Limb (tissue), 2 donors: ENCODE measurements at regions not wholly inside any gene's neighbourhood (a gene's known extent, or its start where the extent isn't known, plus 50 kb on each side); places are given as distances from the start of the nearest gene placed in this dataset.
A peak's percentile ranks its signal among the peaks of the same experiment; 100 is the strongest.

Source experiments
- DNase-seq, 2 donors: peaks; one replicate each; pipeline ENCODE4 v3.0.0-alpha.2; 2016; ENCODE audit errors: extremely low spot score in 2 of 2

DNA sequence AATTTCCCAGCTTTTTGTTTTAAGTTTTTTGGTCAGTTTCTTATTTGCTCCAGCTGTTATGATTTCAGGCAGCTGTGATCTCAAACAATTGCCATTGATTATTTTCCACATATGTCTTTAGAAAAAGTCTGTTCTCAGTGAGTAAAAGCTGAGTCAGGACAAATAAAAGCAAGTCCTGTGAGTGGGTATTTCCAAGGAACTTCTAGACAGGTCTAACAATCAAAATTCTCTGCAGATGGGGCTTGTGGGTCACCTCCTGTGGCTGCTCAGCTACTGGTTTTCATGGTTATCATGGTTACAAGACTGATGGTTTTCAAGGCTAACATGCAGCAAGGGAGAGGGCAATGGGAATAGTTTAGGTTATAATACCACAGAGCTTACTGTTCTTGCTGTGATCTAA, 585.7 kb downstream of the LMO4 start:
- DNase-seq = no peak

DNA sequence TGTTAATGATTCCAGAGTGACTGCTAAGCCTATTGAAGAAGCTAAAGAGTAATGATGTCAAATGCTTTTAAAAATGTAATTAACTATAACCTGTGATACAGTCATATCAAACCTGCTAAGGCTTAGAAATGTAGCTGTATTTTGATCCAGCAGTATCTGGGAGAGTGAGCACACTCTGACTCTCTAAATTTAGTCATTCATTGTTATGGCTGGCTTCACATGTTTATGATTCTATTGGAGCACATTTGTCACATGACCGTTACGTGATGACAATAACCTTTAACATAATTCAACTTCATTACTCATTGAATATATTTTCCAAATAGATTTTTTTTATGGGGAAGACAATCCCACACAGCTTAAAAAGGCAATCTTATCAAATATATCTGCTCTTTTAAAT, 587.1 kb downstream of the LMO4 start:
- no peak for DNase-seq

DNA sequence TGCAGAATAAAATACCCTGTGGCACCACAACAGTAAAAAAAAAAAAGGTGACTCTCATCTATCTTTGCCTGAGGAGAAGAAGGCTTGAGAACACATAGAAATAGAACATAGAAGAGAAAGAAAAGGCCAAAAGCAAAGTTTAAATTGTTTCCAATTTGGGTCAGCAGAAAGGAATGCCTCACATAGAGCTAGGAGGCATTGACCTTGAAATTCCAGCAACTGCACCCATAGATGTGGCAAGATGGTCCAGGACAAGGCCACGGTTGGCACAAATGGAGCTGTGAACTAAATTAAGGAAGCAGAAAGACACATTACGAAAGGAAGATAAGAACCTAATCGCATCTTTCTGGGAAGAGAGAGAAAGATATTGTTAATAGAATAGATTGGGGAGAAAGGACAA, 588.3 kb downstream of the LMO4 start:
- no peak for DNase-seq

DNA sequence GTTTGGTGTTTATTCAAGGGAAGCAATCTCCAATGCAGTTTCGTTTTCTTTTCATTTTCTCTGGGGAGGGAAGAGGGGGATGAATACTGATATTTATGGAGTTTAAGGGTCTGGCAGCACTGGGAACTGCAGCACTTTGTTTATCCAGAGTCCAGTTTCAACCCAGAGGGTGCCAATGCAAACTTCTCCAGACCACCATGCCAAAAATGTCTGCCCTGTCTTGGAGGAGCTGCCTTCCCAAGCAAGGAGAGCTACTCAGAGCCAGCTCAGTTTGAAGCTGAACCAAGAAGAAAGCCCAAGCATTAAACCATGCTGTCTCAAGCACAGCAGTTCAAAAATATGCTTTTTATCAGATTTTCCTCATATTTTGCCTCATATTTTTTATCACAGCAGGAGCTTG, 589.7 kb downstream of the LMO4 start:
- DNase-seq = peak in 1 of 2 donors; percentile 15

DNA sequence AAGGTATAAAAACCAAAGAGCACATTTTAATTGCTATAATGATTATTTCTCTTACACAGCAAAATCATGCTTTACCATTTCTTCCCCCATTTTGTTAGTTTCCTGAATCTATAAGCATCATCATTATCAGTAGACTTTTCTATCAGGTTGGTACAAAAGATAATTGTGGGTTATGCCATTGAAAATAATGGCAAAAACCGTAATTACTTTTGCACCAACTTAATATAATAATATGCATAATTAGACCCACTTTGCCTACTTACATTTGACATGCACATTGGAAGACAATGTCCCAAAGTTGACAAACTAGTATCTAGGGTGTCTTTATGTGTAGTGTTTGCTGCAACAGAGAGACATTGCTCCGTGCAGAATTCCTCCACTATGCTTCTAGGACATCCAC, 594.2 kb downstream of the LMO4 start:
- no peak for DNase-seq

DNA sequence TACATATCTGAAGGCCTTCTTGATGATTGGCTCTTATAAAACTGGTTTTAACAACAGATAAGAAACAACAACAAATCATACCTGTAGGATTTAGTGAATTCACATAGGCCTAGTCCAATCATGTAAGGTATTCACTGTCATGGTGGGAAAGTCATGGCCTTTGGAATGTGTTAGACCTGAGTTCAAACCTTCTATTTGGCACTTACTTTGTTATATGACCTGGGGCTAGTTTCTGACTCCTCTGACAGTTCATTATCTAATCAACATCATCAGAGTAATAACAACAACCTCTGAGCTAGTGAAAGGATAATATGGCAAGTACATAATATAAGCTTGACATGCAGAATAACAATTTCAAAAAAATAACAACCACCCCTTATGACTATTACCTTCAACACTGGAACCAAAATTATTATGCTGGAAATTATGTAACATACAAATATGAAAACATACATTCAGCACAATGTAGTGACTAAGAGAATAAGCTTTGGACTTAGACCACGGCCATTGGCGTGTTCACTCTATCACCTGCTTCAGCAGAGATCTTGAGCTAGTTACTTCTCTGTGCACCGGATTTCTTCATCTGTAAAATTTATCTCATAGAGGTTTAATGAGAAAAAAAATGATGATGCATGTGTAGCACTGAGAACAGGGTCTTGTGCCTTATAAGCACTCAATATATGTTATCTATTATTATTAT, 597.6 kb downstream of the LMO4 start:
- no peak for DNase-seq

DNA sequence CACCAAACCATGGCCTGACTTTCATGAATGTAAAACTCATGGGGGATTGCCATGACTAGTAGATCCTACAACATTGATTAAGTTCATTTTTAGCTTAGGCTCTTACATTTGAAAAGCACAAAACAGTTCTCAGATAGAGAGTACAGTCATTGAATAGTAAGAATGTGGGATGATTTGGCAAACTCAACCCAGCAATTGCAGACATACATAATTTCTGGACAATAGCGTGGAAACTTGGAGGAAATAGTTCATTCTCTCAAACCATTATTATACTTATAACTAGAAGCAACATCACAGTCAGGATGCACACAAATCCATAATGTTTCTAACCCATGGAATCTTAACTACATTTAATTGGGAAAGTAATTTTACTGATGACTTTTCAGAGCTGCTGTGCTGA, 598.2 kb downstream of the LMO4 start:
- no peak for DNase-seq

DNA sequence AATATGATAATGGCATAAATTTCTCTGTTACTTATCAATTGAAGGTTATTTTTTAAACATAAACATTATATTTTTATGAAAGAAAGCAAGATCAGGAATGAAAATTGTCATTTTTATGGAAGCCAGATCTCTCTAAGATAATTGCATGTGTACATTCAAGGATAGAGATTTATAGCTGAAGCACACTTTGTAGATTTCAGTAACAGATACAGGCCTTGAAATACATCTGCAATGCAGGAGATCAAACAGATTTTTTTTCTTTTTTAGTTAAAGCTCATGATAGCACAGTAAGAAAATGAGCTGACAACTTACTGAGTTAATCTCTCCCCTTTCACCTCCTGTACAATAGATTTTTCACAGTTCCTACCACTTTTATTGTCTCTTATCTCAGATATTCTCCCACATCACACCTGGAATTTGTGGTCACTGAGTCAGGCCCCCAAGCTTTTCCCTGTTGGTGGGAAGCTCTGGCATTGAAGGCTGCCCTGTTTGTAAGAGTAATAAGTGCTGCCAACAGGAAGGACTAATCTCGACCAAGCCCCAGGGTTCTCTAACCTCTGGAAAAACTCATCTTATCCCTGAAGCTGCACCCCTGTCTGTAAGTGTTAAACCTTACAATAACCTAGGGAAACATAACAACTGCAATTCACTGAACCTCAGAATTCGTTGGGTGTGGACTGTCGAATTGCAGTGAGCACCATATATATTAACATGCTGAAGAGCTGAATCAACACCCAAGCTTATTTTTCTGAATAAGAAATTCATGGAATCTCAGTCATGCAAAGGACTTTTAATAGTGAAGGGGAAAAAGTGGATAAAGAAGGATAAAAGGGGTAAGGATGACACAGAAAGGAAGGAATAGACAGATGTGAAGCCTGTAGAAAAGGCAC, 599.0 kb downstream of the LMO4 start:
- DNase-seq = no peak

DNA sequence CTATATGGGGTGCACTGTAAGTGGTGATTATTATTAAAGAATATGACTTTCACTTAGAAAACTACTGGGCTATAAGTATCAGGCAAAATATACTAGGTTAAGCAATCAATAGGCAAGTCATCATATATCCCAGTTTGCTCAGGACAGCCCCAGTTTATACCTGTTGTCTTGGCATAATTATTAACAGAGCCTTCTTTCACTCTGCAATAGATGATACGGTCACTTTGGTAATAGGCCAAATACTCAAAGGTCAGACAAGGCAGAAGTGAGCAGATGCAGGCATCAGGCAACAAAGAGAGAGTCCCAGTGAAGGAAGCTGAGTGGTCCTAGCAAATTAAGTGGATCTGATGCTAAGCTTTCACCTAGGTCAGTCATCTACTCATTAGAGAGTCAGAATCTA, 599.9 kb downstream of the LMO4 start:
- no peak for DNase-seq

DNA sequence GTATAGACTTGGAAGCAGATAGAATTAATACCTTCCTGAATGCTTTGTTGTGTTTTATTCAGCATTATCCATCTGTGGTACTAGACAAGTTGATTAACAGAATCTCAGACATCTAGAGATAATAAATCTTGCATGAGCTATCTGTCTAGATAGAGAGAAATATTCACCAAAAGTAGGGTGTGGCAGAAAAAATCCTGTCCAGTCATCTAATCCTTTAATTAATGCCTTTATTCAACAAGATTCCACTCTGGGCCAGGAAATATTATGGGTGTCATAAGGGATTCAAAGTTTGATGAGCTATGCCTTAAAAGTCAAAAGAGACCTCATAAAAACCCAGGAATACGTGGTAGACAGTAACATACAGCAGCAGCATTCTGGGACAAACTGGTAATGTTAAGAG, 601.2 kb downstream of the LMO4 start:
- DNase-seq = no peak

DNA sequence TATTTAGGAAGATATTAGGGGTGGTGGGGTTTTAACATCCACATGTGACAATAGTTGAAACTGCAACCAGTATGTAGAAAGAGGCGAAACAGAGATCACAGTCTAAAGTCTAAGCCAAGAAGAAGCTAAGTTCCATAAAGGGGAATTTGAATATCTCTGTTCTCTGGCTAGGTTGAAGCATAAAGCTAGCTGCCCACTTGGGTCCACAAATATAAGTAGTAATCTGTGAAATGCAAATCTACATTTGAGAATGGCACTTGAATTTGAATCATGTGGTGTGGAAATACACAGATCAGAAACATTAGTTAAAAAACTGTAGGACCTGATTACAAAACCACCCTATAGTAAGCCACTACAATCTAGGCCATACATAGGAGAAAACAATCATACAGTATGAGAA, 602.1 kb downstream of the LMO4 start:
- no peak for DNase-seq

DNA sequence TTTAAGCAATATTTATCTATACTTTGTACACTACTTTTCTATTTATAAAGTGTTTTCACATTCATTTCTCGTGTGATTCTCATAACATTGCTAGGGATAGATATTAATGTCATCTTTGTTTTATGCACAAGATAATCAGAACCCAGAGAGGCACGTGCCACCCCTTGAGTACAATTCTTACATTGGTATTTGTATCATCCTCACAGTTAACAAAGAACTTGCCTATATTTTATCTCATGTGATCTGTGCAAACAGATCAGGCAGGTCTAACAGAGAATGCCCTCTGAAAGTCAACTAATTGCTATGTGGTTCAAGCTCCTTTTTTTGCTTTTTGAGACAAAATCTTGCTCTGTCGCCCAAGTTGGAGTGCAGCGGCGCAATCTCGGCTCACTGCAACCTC, 604.5 kb downstream of the LMO4 start:
- DNase-seq = no peak

DNA sequence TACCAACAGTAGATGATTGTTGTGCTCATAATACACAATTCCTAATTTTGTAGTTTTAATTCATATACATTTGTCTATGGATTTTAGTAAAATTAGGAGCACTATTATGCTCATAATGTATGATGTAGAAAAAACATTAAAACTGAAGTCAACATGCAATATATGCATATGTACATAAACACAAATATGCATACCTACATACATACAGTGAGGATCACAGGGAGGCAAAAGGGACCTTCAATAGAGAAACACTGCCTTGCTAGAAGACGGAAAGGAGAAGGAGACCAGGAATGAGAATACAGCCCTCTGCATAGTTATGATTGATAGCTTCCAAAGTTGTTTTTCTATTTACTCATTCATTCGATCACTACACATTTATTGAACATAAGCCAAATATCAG, 606.5 kb downstream of the LMO4 start:
- DNase-seq = no peak

DNA sequence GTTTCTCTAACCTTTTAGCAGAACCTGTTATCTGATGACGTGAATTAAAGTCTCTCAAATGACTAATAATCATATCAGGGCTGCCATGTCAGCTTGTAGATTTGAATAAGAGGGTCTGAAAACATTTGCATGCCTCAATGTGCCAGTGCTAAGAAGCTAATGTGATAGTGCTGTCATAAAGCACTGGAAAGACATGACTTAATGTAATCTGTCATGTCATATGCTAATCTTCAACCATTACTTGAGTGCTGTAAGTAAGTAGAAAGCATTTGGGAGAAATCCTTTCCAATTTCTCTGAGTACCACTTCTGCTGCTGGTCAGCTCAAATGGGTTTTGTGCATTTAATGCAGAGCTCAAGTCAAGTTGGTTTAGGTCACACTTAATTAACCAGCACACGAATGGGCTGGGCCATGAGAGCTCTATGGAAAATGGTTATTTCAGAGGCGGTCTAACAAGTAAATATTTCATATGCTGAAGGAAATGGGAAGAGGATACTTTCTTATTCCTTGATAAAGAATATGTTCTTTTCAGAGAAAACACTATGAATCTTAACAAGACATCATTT, 609.2 kb downstream of the LMO4 start:
- no peak for DNase-seq

DNA sequence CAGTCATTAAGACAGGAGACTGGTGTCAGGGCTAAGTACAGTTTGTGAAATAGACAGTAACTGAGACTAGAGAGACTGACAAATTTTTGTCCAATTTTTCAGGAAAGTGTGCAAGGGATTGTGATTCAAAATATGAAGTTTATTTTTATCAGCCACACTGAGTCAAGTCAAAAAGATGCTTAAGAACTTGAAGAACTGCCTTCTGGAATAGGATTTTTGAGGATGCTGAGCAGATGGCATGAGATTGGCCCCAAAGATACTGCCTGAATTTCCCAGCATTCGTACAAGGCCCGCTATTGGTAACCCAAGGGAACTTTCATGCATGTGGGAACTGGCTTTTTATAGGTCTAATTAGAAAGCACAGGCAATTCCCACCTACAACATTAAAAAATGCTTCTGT, 610.0 kb downstream of the LMO4 start:
- no peak for DNase-seq

DNA sequence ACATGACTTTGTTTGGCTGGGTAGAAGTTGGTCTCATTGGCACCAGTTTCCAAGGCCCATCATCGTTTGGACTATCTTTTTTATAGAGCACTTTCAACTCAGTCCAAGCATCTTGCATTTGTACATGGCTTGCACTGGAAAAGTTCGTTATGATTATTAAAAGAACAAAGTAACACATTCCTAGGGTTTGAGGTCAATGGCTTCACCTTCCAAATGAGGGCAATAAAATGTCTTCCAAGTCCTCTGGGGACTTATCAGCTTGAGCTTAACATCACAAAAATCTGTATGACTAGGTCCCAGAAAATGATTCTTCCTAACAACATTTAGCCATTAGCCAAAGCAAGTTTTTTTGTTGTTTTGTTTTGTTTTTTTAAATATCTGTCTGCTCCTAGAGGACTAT, 610.8 kb downstream of the LMO4 start:
- no peak for DNase-seq

DNA sequence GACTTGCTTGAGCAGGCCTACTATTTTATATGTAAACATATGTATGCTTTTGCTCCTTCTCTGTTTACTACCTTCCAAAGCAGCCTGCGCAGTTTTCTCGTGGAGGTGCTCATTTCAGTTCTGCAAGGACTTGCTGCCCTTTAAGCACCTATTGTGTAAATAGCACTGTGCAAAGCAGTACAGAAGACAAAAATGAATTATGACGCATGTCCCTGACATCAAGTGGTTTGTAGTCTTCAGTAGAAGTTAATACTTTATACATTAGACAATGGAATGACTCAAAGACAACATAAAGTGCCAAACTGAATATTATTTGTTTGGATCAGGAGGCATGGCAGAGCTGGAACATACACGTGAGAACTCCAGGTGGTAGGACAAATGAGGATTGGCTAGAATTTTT, 611.7 kb downstream of the LMO4 start:
- DNase-seq = no peak

DNA sequence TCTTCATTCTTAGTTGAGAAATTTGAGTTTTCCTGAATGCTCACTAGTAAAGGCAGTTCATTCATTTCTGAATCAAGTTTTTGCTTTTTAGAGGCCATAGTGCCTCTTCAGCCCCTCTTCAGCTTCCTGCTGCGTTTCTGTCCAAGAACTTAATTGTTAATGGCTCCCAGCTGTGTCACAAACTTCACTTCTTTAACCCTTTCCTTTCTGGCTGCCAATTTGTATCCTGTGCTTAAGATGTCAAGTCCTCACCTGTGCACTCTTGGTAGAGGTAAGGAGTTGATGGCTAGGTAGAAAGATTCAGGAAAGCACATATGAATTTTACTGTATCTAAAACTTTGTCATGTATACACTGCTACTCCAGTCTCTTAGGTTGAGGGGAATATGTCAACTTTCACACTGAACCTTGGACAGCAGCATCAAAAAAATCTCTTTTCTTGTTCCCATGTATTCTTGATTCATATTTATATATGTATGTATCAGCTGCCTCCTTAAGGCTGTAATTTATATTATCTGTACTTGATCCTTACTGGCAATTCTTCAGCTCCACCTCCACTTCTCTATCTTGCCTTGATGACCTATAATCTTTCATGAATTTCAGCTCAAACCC, 612.8 kb downstream of the LMO4 start:
- no peak for DNase-seq

DNA sequence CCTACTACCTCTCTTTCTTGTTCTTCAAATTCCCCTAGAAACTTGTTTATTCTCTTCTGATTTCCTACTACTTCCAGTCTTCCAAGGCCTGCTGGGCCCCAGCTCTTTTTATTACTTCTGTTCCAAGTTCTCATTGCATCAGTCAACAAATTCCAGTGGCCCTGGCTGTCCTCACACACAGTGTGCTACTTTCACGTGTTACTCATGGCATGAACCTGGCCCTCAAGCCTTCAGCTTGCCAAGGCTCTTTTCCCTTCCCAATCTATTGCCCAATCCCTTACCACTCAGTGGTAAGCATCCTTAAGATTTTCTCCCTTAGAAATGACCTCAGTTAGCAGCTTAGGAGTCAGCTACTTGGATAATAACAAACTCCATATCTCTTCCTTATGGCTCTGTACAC, 613.5 kb downstream of the LMO4 start:
- DNase-seq = no peak

DNA sequence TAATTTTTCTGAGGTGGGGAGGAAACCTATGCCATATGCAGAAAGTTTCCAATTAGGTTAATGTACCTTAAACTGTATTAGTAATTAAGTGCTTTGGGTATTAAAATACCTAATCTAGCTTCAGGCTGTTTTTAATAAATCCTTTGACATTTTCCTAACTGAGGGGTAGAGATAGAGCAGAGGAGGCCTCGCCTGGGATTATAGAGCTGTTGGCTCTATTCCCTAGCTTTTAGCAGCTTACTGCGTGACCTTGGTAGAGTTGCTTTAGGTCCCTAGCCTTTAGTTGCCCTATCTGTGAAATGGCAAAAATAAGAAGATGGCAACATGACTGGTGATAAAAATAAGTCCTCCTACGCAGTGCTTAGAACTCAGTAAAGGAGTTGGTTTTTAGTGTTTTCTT, 621.0 kb downstream of the LMO4 start:
- DNase-seq = no peak

DNA sequence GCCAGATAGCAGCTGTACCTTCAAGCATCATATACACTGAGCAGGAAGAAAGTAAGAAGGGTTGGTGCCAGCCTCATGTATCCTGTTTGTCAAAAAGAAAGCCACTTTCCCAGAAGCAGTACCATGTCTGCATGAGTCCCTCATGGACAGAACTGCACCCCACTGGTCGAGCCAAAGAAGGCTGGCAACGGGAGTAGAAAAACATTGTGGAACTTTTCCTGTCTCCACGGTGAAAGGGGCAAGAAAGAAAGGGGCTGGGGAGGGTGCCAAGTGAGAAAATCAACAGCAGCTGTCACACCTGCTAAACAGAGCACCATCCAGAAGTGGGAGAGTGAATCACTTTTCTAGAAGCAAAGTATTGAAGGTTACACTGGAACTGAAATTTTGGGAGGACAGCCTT, 621.7 kb downstream of the LMO4 start:
- DNase-seq = peak in 1 of 2 donors; percentile 33

DNA sequence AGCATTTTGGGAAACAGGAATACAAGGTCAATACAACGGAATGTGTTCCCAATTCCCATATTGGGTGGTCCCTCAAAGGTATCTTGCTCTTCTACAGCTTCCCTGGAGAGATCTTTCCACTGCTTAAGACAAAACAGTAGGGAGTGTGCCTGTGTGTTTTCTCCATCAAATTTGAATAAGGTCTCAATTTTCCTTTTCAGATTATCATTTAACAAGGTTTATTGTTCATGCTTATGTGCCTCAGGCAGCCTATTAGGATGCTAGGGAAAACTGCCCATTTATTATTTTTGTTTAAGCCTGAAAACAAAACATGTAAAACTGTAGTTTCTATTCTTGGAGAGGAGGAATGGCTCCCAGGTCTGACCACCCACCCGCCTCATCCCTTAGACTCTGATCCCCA, 622.7 kb downstream of the LMO4 start:
- DNase-seq = no peak
